Kasumi-1 (cell line): ENCODE measurements at regions not wholly inside any gene's neighbourhood (a gene's known extent, or its start where the extent isn't known, plus 50 kb on each side); places are given as distances from the start of the nearest gene placed in this dataset.

Experiments
- DNase-seq, 2 experiments: peaks; one replicate each; lab custom pipeline; 2025; lab: John Stamatoyannopoulos, UW

- DNase-seq: peak; percentile 72 to 73
Measured at GRCh38 chr9:129343424-129344375, 165.6 kb upstream of the IER5L start.

GRCh38 chr9:129342591-129343423 lies 164.7 kb upstream of the IER5L start:
- no peak for DNase-seq

GRCh38 chr9:129341987-129342348 lies 163.9 kb upstream of the IER5L start:
- DNase-seq: no peak

GRCh38 chr9:129341171-129341986 lies 163.3 kb upstream of the IER5L start:
- DNase-seq: no peak

- DNase-seq: no peak
Measured at GRCh38 chr9:129340427-129341170, 162.5 kb upstream of the IER5L start.

GRCh38 chr9:129339539-129340157 lies 161.6 kb upstream of the IER5L start:
- no peak for DNase-seq

GRCh38 chr9:129338724-129339430 lies 160.8 kb upstream of the IER5L start:
- DNase-seq: peak in 1 of 2 experiments; percentile 30

- DNase-seq: no peak
Measured at GRCh38 chr9:129337336-129338140, 159.5 kb upstream of the IER5L start.

GRCh38 chr9:129336601-129337331 lies 158.7 kb upstream of the IER5L start:
- DNase-seq: no peak

- no peak for DNase-seq
Measured at GRCh38 chr9:129336130-129336528, 158.1 kb upstream of the IER5L start.

GRCh38 chr9:129335464-129336129 lies 157.5 kb upstream of the IER5L start:
- peak; percentile 8 to 13 for DNase-seq

GRCh38 chr9:129334105-129334935 lies 156.3 kb upstream of the IER5L start:
- DNase-seq: peak; percentile 92 to 95

GRCh38 chr9:129333617-129334104 lies 155.6 kb upstream of the IER5L start:
- no peak for DNase-seq

GRCh38 chr9:129332581-129332980 lies 154.5 kb upstream of the IER5L start:
- no peak for DNase-seq

GRCh38 chr9:129331772-129332500 lies 153.9 kb upstream of the IER5L start:
- no peak for DNase-seq

GRCh38 chr9:129331493-129331765 lies 153.4 kb upstream of the IER5L start:
- DNase-seq: no peak
